Sigmoid colon (tissue), 6 donors: ENCODE measurements at regions not wholly inside any gene's neighbourhood (a gene's known extent, or its start where the extent isn't known, plus 50 kb on each side); places are given as distances from the start of the nearest gene placed in this dataset.

ENCODE experiments used
- DNase-seq: peaks from one replicate; pipeline ENCODE4 v3.0.0-alpha.2; 2019
- H3K27ac ChIP-seq, 4 donors: fragments of 200-600 bp; sonication (generic); one replicate each; pipeline ENCODE4 v1.5.1; 2016 to 2019; ENCODE audit warnings: mild to moderate bottlenecking in 1 of 4
- H3K27me3 ChIP-seq, 3 donors: fragments of 200-600 bp; sonication (generic); one replicate each; pipeline ENCODE4 v1.5.1; 2019; ENCODE audit warnings: mild to moderate bottlenecking in 1 of 3
- H3K36me3 ChIP-seq, 4 donors: fragments of 200-600 bp; sonication (generic); one replicate each; pipeline ENCODE4 v1.5.1; 2016 to 2019
- H3K4me1 ChIP-seq, 4 donors: fragments of 200-600 bp; sonication (generic); one replicate each; pipeline ENCODE4 v1.5.1; 2017 to 2019
- H3K4me3 ChIP-seq, 4 donors: fragments of 200-600 bp; sonication (generic); one replicate each; pipeline ENCODE4 v1.5.1; 2017 to 2019; ENCODE audit warnings: mild to moderate bottlenecking in 2 of 4, moderate library complexity in 1 of 4
- H3K9me3 ChIP-seq, 4 donors: fragments of 200-600 bp in 3 of 4; sonication (generic) in 3 of 4; one replicate each; pipeline versions ENCODE4 v1.5.1 to v1.6.1; 2013 to 2019
- EP300 ChIP-seq, 4 donors: sonication (generic); formaldehyde crosslinking; IDR thresholded peaks; one replicate each; pipeline ENCODE4 v1.6.1; 2017; ENCODE audit warnings: antibody characterized with exemption in 4 of 4
- POLR2A ChIP-seq, 2 donors: fragments of 450-650 bp; IDR thresholded peaks; one replicate each; pipeline ENCODE4 v1.6.1; 2016; ENCODE audit warnings: antibody characterized with exemption in 2 of 2, mild to moderate bottlenecking in 2 of 2, moderate library complexity in 2 of 2
- POLR2AphosphoS5 ChIP-seq, 4 donors: sonication (generic); formaldehyde crosslinking; IDR thresholded peaks; one replicate each; pipeline ENCODE4 v1.6.1; 2017; ENCODE audit warnings: antibody characterized with exemption in 4 of 4
- WGBS, 2 donors: extraction: QIAGEN DNeasy Blood & Tissue Kit; methylation state at CpG; one replicate each; pipeline ENCODE4 v1.1.7; 2013; 5-methylcytosine and 5-hydroxymethylcytosine counted together
- intact Hi-C: fragments of 100-400 bp; cut with DNase I; formaldehyde crosslinking; loops from one replicate; pipeline ENCODE4 v1.15.1; 2023
- TF ChIP-seq, protein P1 (sequence below), 4 experiments: fragments of 450-650 bp in 3 of 4; fragments of 200-600 bp in 1 of 4; IDR thresholded peaks; one replicate each; pipeline ENCODE4 v1.5.1; 2016 to 2019; ENCODE audit warnings: antibody characterized with exemption in 4 of 4, mild to moderate bottlenecking in 3 of 4, moderate library complexity in 2 of 4
- donor health status: healthy with polysubstance abuse.
- donor health status: healthy.

DNA sequence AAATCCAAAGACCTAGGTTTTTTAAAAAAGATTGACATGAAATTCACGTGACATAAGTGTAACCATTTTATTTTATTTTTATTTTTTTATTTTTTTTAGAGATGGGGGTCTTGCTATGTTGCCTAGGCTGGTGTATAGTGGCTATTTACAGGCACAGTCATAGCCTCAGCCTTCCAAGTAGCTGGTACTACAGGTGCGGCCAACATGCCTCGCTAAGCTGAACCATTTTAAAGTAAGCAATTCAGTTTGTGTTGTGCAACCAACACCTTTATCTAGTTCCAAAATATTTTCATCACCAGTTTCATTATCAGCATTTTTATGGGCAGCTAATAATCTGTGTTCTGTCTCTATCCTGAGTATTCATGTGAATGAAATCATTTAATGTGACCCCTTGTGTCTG is 107.5 kb upstream of the ENPEP start:
- Histone ChIP-seq H3K4me3 (no peak overlapping the region), H3K36me3 (no peaks in the 10 kb centered on the region), H3K4me1 (no peaks in the 10 kb centered on the region), H3K27ac (no peak overlapping the region), H3K9me3 (no peaks in the 10 kb centered on the region), H3K27me3 (no peaks in the 10 kb centered on the region)
- DNase-seq: no peak
- intact Hi-C loops: no loop called here
- TF ChIP-seq POLR2A (IDR thresholded peaks at IDR 0.05) (no peak), EP300 (IDR thresholded peaks at IDR 0.05) (no peak), POLR2AphosphoS5 (IDR thresholded peaks at IDR 0.05) (no peak)
- TF ChIP-seq, protein P1, sequence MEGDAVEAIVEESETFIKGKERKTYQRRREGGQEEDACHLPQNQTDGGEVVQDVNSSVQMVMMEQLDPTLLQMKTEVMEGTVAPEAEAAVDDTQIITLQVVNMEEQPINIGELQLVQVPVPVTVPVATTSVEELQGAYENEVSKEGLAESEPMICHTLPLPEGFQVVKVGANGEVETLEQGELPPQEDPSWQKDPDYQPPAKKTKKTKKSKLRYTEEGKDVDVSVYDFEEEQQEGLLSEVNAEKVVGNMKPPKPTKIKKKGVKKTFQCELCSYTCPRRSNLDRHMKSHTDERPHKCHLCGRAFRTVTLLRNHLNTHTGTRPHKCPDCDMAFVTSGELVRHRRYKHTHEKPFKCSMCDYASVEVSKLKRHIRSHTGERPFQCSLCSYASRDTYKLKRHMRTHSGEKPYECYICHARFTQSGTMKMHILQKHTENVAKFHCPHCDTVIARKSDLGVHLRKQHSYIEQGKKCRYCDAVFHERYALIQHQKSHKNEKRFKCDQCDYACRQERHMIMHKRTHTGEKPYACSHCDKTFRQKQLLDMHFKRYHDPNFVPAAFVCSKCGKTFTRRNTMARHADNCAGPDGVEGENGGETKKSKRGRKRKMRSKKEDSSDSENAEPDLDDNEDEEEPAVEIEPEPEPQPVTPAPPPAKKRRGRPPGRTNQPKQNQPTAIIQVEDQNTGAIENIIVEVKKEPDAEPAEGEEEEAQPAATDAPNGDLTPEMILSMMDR (IDR thresholded peaks at IDR 0.05): no peak
- WGBS, 2 donors: 75 to 89% methylated on average over 3 of the region's 3 CpGs

DNA sequence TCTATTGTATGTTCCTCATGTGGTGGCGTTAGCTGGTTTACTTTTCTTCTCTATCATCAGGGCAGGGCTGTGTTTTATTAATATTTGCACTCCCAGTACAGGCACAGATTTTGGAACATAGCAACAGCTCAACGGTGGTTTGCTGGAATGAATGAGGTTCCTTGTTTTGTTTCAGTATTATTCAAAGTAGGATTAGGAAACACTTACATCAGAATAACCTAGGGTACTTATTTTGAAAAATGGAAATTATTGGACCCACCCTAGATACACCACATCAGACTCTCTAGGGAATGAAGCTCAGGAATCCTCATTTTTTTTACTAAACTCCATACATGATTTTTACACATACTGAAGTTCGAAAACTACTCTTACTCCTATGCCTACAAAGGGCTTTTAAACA is 108.8 kb upstream of the ENPEP start:
- Histone ChIP-seq H3K27me3 (no peaks in the 10 kb centered on the region), H3K9me3 (no peaks in the 10 kb centered on the region), H3K4me3 (no peak overlapping the region), H3K36me3 (no peaks in the 10 kb centered on the region), H3K27ac (no peak overlapping the region), H3K4me1 (no peaks in the 10 kb centered on the region)
- TF ChIP-seq, protein P1 (IDR thresholded peaks at IDR 0.05): no peak
- TF ChIP-seq EP300 (IDR thresholded peaks at IDR 0.05): no peak
- no peak for TF ChIP-seq POLR2AphosphoS5 (IDR thresholded peaks at IDR 0.05)
- TF ChIP-seq POLR2A (IDR thresholded peaks at IDR 0.05): no peak
- no peak for DNase-seq
- WGBS, 2 donors: 56 to 83% methylated on average over 3 of the region's 3 CpGs
- intact Hi-C loops: no loop called here

DNA sequence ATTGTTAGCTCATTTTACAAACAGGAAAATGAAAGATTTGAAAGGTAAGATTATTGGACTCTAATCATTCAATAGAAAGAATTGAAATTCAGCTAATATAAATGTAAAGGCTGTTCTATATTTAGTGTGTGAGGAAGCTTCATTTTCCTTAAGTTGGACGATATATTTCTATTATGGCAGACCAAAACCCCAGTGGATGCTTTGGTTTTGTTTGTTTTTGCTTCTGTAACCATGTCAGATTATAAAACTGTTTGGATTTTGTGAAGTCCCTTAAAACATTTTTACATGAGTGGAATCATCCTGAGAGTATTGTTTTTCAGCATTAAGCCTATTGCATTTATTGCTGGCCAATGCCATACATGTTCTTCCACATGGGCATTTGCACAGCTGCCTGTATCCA is 110.2 kb upstream of the ENPEP start:
- TF ChIP-seq EP300 (IDR thresholded peaks at IDR 0.05): no peak
- no peak for TF ChIP-seq POLR2AphosphoS5 (IDR thresholded peaks at IDR 0.05)
- TF ChIP-seq POLR2A (IDR thresholded peaks at IDR 0.05): no peak
- TF ChIP-seq, protein P1 (IDR thresholded peaks at IDR 0.05): no peak
- no peak for DNase-seq
- no peaks in the 10 kb centered on the region for H3K27me3 ChIP-seq
- no peak overlapping the region for H3K4me3 ChIP-seq
- no peaks in the 10 kb centered on the region for H3K9me3 ChIP-seq
- no peaks in the 10 kb centered on the region for H3K36me3 ChIP-seq
- intact Hi-C loops: no loop called here
- 76 to 78% methylated on average over 1 of the region's 1 CpG for WGBS, 2 donors
- H3K27ac ChIP-seq: no peak overlapping the region
- no peaks in the 10 kb centered on the region for H3K4me1 ChIP-seq

DNA sequence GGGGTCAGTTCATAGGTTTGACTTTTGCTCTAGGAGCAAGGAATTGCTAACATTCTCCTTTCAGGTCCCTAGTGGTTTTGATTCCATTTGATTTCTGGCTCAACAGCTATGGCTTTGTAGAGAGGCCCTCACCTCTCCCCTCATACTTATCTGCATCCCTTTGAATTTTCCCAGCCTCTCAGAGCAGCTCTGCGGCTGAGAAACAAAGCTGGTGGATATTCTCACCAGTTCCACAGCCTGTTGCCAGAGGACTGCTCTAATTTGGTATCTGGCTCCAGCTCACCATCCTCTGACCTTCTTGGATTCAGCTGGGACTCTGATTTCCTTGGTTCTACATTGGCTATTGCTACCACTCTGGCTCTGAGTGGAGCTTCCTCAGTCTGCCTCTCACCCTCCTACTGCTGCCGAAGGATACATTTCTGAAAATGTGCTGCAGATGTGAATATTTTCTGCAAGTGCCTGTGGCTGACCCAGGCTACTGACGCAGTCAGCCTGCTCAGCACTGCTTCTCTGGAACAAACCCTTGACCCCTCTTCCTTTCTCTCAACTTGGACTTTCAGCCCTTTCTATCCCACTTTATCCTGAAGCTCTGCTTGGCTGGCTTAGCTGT is 110.9 kb upstream of the ENPEP start:
- no peak for DNase-seq
- no peaks in the 10 kb centered on the region for H3K4me1 ChIP-seq
- no peaks in the 10 kb centered on the region for H3K9me3 ChIP-seq
- TF ChIP-seq EP300 (IDR thresholded peaks at IDR 0.05) (no peak), POLR2AphosphoS5 (IDR thresholded peaks at IDR 0.05) (no peak), POLR2A (IDR thresholded peaks at IDR 0.05) (no peak)
- TF ChIP-seq, protein P1 (IDR thresholded peaks at IDR 0.05): no peak
- H3K27ac ChIP-seq: no peak overlapping the region
- H3K36me3 ChIP-seq: no peaks in the 10 kb centered on the region
- H3K4me3 ChIP-seq: no peak overlapping the region
- WGBS, 2 donors: 75 to 88% methylated on average over 3 of the region's 3 CpGs
- H3K27me3 ChIP-seq: no peaks in the 10 kb centered on the region
- intact Hi-C loops: no loop called here

DNA sequence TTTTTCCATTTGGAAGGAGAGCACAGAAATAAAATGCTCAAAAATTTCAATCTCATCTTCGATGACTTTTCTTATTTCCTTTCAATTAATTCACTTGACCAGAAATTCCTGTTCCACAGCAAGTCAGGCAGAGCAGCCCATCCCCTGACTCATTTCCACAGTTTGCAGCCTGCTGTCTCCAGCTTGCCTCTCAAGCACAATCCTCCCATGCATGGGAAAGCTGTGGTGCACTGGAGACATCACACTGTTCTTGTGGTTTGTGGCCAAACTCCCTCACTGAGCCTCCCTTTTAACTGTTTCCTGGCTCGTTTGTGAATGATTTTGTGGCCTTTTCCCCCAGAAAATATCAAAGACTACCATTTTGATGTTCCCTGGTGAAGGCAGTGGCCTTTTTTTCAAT is 114.0 kb upstream of the ENPEP start:
- intact Hi-C loops: no loop called here
- H3K4me1 ChIP-seq: no peaks in the 10 kb centered on the region
- TF ChIP-seq POLR2AphosphoS5 (IDR thresholded peaks at IDR 0.05): no peak
- TF ChIP-seq POLR2A (IDR thresholded peaks at IDR 0.05): no peak
- TF ChIP-seq, protein P1 (IDR thresholded peaks at IDR 0.05): no peak
- no peak for TF ChIP-seq EP300 (IDR thresholded peaks at IDR 0.05)
- no peak overlapping the region for H3K4me3 ChIP-seq
- no peak overlapping the region for H3K27ac ChIP-seq
- H3K27me3 ChIP-seq: no peaks in the 10 kb centered on the region
- no peaks in the 10 kb centered on the region for H3K9me3 ChIP-seq
- WGBS, 2 donors: 42 to 62% methylated on average over 2 of the region's 2 CpGs
- H3K36me3 ChIP-seq: no peaks in the 10 kb centered on the region
- no peak for DNase-seq
